GM12878 (cell line): ENCODE measurements at regions not wholly inside any gene's neighbourhood (a gene's known extent, or its start where the extent isn't known, plus 50 kb on each side); places are given as distances from the start of the nearest gene placed in this dataset.

Source experiments
- ATAC-seq: fragments of 200-7000 bp; cut with Tn5 transposase; 3 replicates; pipeline ENCODE4 v1.9.1; 2020; ENCODE audit warnings: mild to moderate bottlenecking, moderate library complexity
- BruUV-seq: library from RNA; stranded (reverse); fragments of 400-500 nt; replicated peaks from 2 replicates; lab custom pipeline; 2021; lab: Mats Ljungman, UMichigan
- CTCF ChIA-PET: fragments of 300-600 bp; sonication (Branson Sonifier 250); formaldehyde crosslinking; extraction: SDS; loops from one replicate; lab custom pipeline; 2021; ENCODE audit warnings: inconsistent platforms; lab: Yijun Ruan, JAX
- POLR2A ChIA-PET: fragments of 350-600 bp; formaldehyde crosslinking; extraction: SDS; loops from one replicate; lab custom pipeline; 2021; ENCODE audit warnings: inconsistent platforms; lab: Charles Lee
- RAD21 ChIA-PET: fragments of 300-600 bp; sonication (Branson Sonifier 250); formaldehyde crosslinking; loops from one replicate; lab custom pipeline; 2023; ENCODE audit warnings: antibody characterized with exemption; ENCODE audit not compliant: unreplicated experiment; lab: Charles Lee
- SMC1A ChIA-PET: fragments of 300-600 bp; sonication (Branson Sonifier 250); formaldehyde crosslinking; loops from one replicate; lab custom pipeline; 2023; ENCODE audit not compliant: unreplicated experiment, uncharacterized antibody; lab: Charles Lee
- DNase-seq: peaks from one replicate; pipeline ENCODE4 v3.0.0-alpha.2; 2011; ENCODE audit warnings: low read depth, low spot score
- FAIRE-seq: peaks from 3 replicates; lab custom pipeline; 2011; peaks lifted over from hg19 to GRCh38; lab: Jason Lieb, UNC
- H2AFZ ChIP-seq: 2 replicates; pipeline ENCODE4 v1.6.0; 2011; ENCODE audit warnings: low read depth, low read length, control low read depth; ENCODE audit not compliant: control insufficient read depth
- H3K27ac ChIP-seq: 2 replicates; pipeline ENCODE4 v1.5.1; 2011; ENCODE audit warnings: control low read depth; ENCODE audit not compliant: control insufficient read depth, insufficient read depth
- H3K27me3 ChIP-seq, 2 experiments: replicated peaks in 1 of 2; 2 replicates each; pipeline versions ENCODE4 v1.6.0 to v1.6.1; 2011; ENCODE audit warnings: low read length in 1 of 2; ENCODE audit not compliant: control insufficient read depth in 2 of 2, insufficient read depth in 2 of 2
- H3K36me3 ChIP-seq, 2 experiments: 2 replicates each; pipeline ENCODE4 v1.5.1; 2011; ENCODE audit warnings: low read length in 1 of 2; ENCODE audit not compliant: control insufficient read depth in 2 of 2, insufficient read depth in 2 of 2
- H3K4me1 ChIP-seq: 2 replicates; pipeline ENCODE4 v1.6.1; 2011; ENCODE audit warnings: mild to moderate bottlenecking, low read length, moderate library complexity, mixed read lengths; ENCODE audit not compliant: control insufficient read depth, insufficient read depth
- H3K4me2 ChIP-seq: 2 replicates; pipeline ENCODE4 v1.6.0; 2011; ENCODE audit warnings: control low read depth; ENCODE audit not compliant: control insufficient read depth, insufficient read depth
- H3K4me3 ChIP-seq: fragments of 200-600 bp; sonication (generic); 2 replicates; pipeline ENCODE4 v1.5.1; 2016
- H3K79me2 ChIP-seq: 2 replicates; pipeline ENCODE4 v1.6.0; 2011; ENCODE audit warnings: low read length; ENCODE audit not compliant: control insufficient read depth, insufficient read depth
- H3K9ac ChIP-seq: 2 replicates; pipeline ENCODE4 v1.8.0; 2011; ENCODE audit warnings: low read length, control low read depth, mixed read lengths; ENCODE audit not compliant: control insufficient read depth, insufficient read depth
- H3K9me3 ChIP-seq: replicated peaks from 3 replicates; pipeline ENCODE4 v1.5.1; 2011; ENCODE audit warnings: mild to moderate bottlenecking, low read length; ENCODE audit not compliant: control insufficient read depth, insufficient read depth
- H4K20me1 ChIP-seq: 2 replicates; pipeline ENCODE4 v1.6.0; 2011; ENCODE audit not compliant: control insufficient read depth, insufficient read depth
- CBX3 ChIP-seq: fragments of 200-600 bp; sonication (generic); IDR thresholded peaks from 2 replicates; pipeline ENCODE4 v1.6.1; 2016; ENCODE audit warnings: low read depth, borderline replicate concordance
- CBX5 ChIP-seq: sonication (generic); IDR thresholded peaks from 2 replicates; pipeline ENCODE4 v1.6.1; 2016; ENCODE audit warnings: low read depth, moderate library complexity, mild to moderate bottlenecking, inconsistent platforms
- FOXM1 ChIP-seq: IDR thresholded peaks from 2 replicates; pipeline ENCODE4 v1.6.1; 2012; ENCODE audit warnings: low read depth, mild to moderate bottlenecking, inconsistent platforms, low read length, moderate library complexity
- GABPA ChIP-seq: IDR thresholded peaks from 2 replicates; pipeline ENCODE4 v1.6.1; 2014; ENCODE audit warnings: antibody characterized with exemption, low read depth, mild to moderate bottlenecking, inconsistent platforms
- IKZF1 ChIP-seq: fragments of 450-650 bp; conservative IDR thresholded peaks from 2 replicates; pipeline ENCODE4 v1.6.1; 2017; ENCODE audit warnings: antibody characterized with exemption, mild to moderate bottlenecking
- MYB ChIP-seq: fragments of 150-350 bp; IDR thresholded peaks from 2 replicates; pipeline ENCODE4 v1.6.1; 2014; ENCODE audit warnings: mild to moderate bottlenecking, low read depth, low read length, borderline replicate concordance
- NFIC ChIP-seq: IDR thresholded peaks from 2 replicates; pipeline ENCODE4 v1.6.1; 2012; ENCODE audit warnings: low read depth, mild to moderate bottlenecking, inconsistent platforms, low read length, moderate library complexity
- NFXL1 ChIP-seq: fragments of 450-650 bp; IDR thresholded peaks from 2 replicates; pipeline ENCODE4 v1.6.1; 2017; ENCODE audit warnings: antibody characterized with exemption, mild to moderate bottlenecking, borderline replicate concordance
- NR2C1 ChIP-seq: fragments of 450-650 bp; IDR thresholded peaks from 2 replicates; pipeline ENCODE4 v1.6.1; 2017; ENCODE audit warnings: antibody characterized with exemption, mild to moderate bottlenecking, moderate library complexity
- PRDM15 ChIP-seq: fragments of 450-650 bp; formaldehyde crosslinking; IDR thresholded peaks from 2 replicates; pipeline ENCODE4 v1.4.0; 2020; ENCODE audit warnings: mild to moderate bottlenecking, moderate library complexity
- RAD21 ChIP-seq: IDR thresholded peaks from 2 replicates; pipeline ENCODE4 v1.6.1; 2011; ENCODE audit warnings: mild to moderate bottlenecking, low read depth, low read length, moderate library complexity; ENCODE audit not compliant: insufficient read depth
- RFX5 ChIP-seq: IDR thresholded peaks from 2 replicates; pipeline ENCODE4 v1.6.1; 2011; ENCODE audit warnings: low read depth, low read length, improper control_type of control experiment
- SPI1 ChIP-seq: IDR thresholded peaks from 2 replicates; pipeline ENCODE4 v1.6.1; 2011; ENCODE audit warnings: low read depth, mild to moderate bottlenecking, low read length, moderate library complexity, borderline replicate concordance; ENCODE audit not compliant: insufficient read depth
- SUZ12 ChIP-seq: fragments of 200-600 bp; sonication (generic); IDR thresholded peaks from one replicate; pipeline ENCODE4 v1.6.1; 2018; ENCODE audit warnings: antibody characterized with exemption, mild to moderate bottlenecking; ENCODE audit not compliant: unreplicated experiment
- TAF1 ChIP-seq: IDR thresholded peaks from 2 replicates; pipeline ENCODE4 v1.6.1; 2011; ENCODE audit warnings: mild to moderate bottlenecking, low read depth, low read length, borderline replicate concordance
- ZNF24 ChIP-seq: fragments of 450-650 bp; IDR thresholded peaks from 2 replicates; pipeline ENCODE4 v1.6.1; 2017; ENCODE audit warnings: antibody characterized with exemption, mild to moderate bottlenecking
- ZZZ3 ChIP-seq: IDR thresholded peaks from 2 replicates; pipeline ENCODE4 v1.6.1; 2011; ENCODE audit warnings: low read depth; ENCODE audit not compliant: control insufficient read depth, insufficient read length
- WGBS: methylation state at CpG from one replicate; pipeline ENCODE4 v1.1.6; 2016; ENCODE audit warnings: low lambda C conversion rate; ENCODE audit not compliant: insufficient replicate concordance, insufficient coverage; ENCODE audit errors: missing lambda C conversion rate; 5-methylcytosine and 5-hydroxymethylcytosine counted together
- in situ Hi-C: fragments of 300-500 bp; cut with MboI; formaldehyde crosslinking; loops from 9 replicates; pipeline ENCODE4 v1.14.3; 2018; ENCODE audit warnings: mixed read lengths
- intact Hi-C: fragments of 100-400 bp; cut with micrococcal nuclease; formaldehyde crosslinking; loops from one replicate; pipeline ENCODE4 v1.14.2; 2022; ENCODE audit not compliant: unreplicated experiment
- TF ChIP-seq, protein P1 (sequence below): fragments of 450-650 bp; IDR thresholded peaks from 2 replicates; pipeline ENCODE4 v1.6.1; 2017; ENCODE audit warnings: mild to moderate bottlenecking, low read depth, inconsistent platforms; ENCODE audit not compliant: poor library complexity, severe bottlenecking
- TF ChIP-seq, protein P2 (sequence below): IDR thresholded peaks from 2 replicates; pipeline ENCODE4 v1.6.1; 2012; ENCODE audit warnings: low read depth, low read length, improper control_type of control experiment

DNA sequence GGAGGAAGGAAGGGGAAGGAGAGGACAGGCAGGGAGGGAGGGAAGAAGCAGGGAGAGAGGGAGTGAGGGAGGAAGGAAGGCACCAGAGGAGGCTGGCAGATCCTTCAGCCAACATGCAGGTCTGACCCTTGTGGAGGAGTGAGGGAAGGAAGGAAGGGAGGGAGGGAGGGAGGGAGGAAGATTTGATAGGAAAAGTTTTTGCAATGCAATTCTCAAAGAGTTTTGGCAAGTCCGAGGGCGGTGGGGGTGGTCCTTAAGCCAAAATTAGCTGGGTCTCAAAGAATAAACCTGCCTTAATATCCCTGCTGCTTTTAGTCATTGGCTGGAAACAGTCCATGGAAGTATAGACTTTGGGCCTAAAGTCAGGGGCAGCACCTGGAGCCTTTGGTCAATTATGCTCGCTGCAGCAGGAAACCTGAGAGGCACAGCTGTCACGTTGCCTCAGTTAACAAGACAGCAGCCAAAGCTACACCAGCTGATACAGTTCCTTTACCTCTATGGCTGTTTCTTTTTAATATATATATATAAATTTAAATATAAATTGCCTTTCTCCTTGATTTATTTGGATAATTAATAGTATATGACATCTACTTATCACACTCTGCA lies 115.7 kb upstream of the RALGAPA2 start:
- CTCF ChIA-PET = interaction anchor here (11.1 kb wide), 1 partner anchor 167 kb away, joined by 113 read pairs; no protein-coding TSS in a partner anchor
- Histone ChIP-seq H3K36me3 (no peaks in the 10 kb centered on the region), H3K27ac (no peak overlapping the region), H3K9ac (no peak overlapping the region), H2AFZ (no peak overlapping the region), H3K4me2 (no peak overlapping the region), H3K79me2 (no peaks in the 10 kb centered on the region), H3K9me3 (no peaks in the 10 kb centered on the region; the same call in 2 of the 3 replicates), H3K4me1 (no peaks in the 10 kb centered on the region), H3K27me3 (peaks cover 0 to 2% of the 10 kb centered on the region in 2 experiments; a peak in 1 of 4 replicates), H3K4me3 (no peak overlapping the region), H4K20me1 (no peaks in the 10 kb centered on the region)
- SMC1A ChIA-PET = interaction anchor here (0.6 kb wide), 1 partner anchor 656 kb away, joined by 4 read pairs; no protein-coding TSS in a partner anchor
- in situ Hi-C loops = no loop called here
- POLR2A ChIA-PET = no interaction called here
- FAIRE-seq (no peak), ATAC-seq (no peak), DNase-seq (no peak)
- no TSS peak for BruUV-seq
- TF ChIP-seq RFX5 (no peak), CBX5 (no peak), RAD21 (no peak), PRDM15 (no peak), TAF1 (no peak), ZZZ3 (no peak), MYB (no peak), NFXL1 (no peak), FOXM1 (no peak), IKZF1 (no peak), GABPA (no peak), NR2C1 (no peak), SUZ12 (no peak), ZNF24 (no peak), CBX3 (no peak), NFIC (no peak), SPI1 (no peak)
- TF ChIP-seq, protein P1, sequence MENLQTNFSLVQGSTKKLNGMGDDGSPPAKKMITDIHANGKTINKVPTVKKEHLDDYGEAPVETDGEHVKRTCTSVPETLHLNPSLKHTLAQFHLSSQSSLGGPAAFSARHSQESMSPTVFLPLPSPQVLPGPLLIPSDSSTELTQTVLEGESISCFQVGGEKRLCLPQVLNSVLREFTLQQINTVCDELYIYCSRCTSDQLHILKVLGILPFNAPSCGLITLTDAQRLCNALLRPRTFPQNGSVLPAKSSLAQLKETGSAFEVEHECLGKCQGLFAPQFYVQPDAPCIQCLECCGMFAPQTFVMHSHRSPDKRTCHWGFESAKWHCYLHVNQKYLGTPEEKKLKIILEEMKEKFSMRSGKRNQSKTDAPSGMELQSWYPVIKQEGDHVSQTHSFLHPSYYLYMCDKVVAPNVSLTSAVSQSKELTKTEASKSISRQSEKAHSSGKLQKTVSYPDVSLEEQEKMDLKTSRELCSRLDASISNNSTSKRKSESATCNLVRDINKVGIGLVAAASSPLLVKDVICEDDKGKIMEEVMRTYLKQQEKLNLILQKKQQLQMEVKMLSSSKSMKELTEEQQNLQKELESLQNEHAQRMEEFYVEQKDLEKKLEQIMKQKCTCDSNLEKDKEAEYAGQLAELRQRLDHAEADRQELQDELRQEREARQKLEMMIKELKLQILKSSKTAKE = no peak
- TF ChIP-seq, protein P2, sequence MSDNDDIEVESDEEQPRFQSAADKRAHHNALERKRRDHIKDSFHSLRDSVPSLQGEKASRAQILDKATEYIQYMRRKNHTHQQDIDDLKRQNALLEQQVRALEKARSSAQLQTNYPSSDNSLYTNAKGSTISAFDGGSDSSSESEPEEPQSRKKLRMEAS = no peak
- RAD21 ChIA-PET = no interaction called here
- intact Hi-C loops = loop anchor here (5.0 kb wide), 1 partner anchor 746 kb away; no protein-coding TSS in a partner anchor
- WGBS = 18% methylated on average over 4 of the region's 4 CpGs
